ENCODE measurements at regions not wholly inside any gene's neighbourhood (a gene's known extent, or its start where the extent isn't known, plus 50 kb on each side); places are given as distances from the start of the nearest gene placed in this dataset.

GRCh38 chr13:91020461-91021034, 326.9 kb upstream of the MIR17HG start (continued):
- TF ChIP-seq PATZ1 (tag by site-specific recombination; IDR thresholded peaks at IDR 0.05): no peak
- TF ChIP-seq ZNF174 (tag by site-specific recombination; IDR thresholded peaks at IDR 0.05): no peak
- TF ChIP-seq ZBTB48 (tag by site-specific recombination; IDR thresholded peaks at IDR 0.05): no peak
- no peak for TF ChIP-seq FEZF1 (tag by site-specific recombination; IDR thresholded peaks at IDR 0.05)
- no peak for TF ChIP-seq ZNF16 (tag by site-specific recombination; IDR thresholded peaks at IDR 0.05; ENCODE audit: low read depth)
- no peak for TF ChIP-seq ZNF138 (tag by site-specific recombination; IDR thresholded peaks at IDR 0.05; ENCODE audit: borderline replicate concordance)
- TF ChIP-seq HOXD13 (CRISPR knock-in tag; IDR thresholded peaks at IDR 0.05; ENCODE audit: borderline replicate concordance): no peak
- TF ChIP-seq ZNF19 (tag by site-specific recombination; IDR thresholded peaks at IDR 0.05; ENCODE audit: low read depth): no peak
- no peak for TF ChIP-seq ZNF558 (tag by site-specific recombination; IDR thresholded peaks at IDR 0.05)

- Histone ChIP-seq H3K27ac (ENCODE audit: extremely low read depth, low read depth, low read length) (no peak overlapping the region), H3K4me3 (ENCODE audit: low read depth, low read length) (no peak overlapping the region), H3K9me3 (ENCODE audit: control insufficient read depth, insufficient read depth, low read depth, low read length) (no peaks in the 10 kb centered on the region), H3K36me3 (ENCODE audit: control insufficient read depth in 2 of 2, insufficient read depth in 1 of 2, low read length in 2 of 2) (no peaks in the 10 kb centered on the region), H3K4me1 (ENCODE audit: control insufficient read depth, insufficient read depth, low read length) (no peaks in the 10 kb centered on the region)
- ChIA-PET POLR2A (no interaction called here), CTCF (no interaction called here)
- no peak for TF ChIP-seq ZFP69B (tag by site-specific recombination; IDR thresholded peaks at IDR 0.05)
- no peak for TF ChIP-seq REST (tag by site-specific recombination; IDR thresholded peaks at IDR 0.05)
- no peak for TF ChIP-seq ZNF701 (tag by site-specific recombination; IDR thresholded peaks at IDR 0.05)
- no peak for TF ChIP-seq ZNF148 (tag by site-specific recombination; IDR thresholded peaks at IDR 0.05; ENCODE audit: borderline replicate concordance)
- TF ChIP-seq FEZF1 (tag by site-specific recombination; IDR thresholded peaks at IDR 0.05): no peak
- no peak for TF ChIP-seq KLF10 (tag by site-specific recombination; IDR thresholded peaks at IDR 0.05)
- TF ChIP-seq ZNF768 (tag by site-specific recombination; IDR thresholded peaks at IDR 0.05): no peak
- no peak for TF ChIP-seq HIC1 (tag by site-specific recombination; IDR thresholded peaks at IDR 0.05)
- no peak for TF ChIP-seq AEBP2 (tag by site-specific recombination; IDR thresholded peaks at IDR 0.05; ENCODE audit: borderline replicate concordance)
- TF ChIP-seq ZBTB6 (tag by site-specific recombination; IDR thresholded peaks at IDR 0.05): no peak
- no peak for TF ChIP-seq ZNF530 (tag by site-specific recombination; IDR thresholded peaks at IDR 0.05; ENCODE audit: low read depth)
- no peak for TF ChIP-seq ZNF416 (tag by site-specific recombination; IDR thresholded peaks at IDR 0.05)
Observed at GRCh38 chr13:91024157-91024792, 323.2 kb upstream of the MIR17HG start.

Measured in HEK293 (cell line).